Endothelial cell (in vitro differentiated cells): ENCODE measurements at regions not wholly inside any gene's neighbourhood (a gene's known extent, or its start where the extent isn't known, plus 50 kb on each side); places are given as distances from the start of the nearest gene placed in this dataset.

ENCODE experiments used
- DNase-seq: peaks from one replicate; pipeline ENCODE4 v3.0.0; 2021; ENCODE audit warnings: low spot score
- H3K27ac Mint-ChIP-seq: one replicate; pipeline ENCODE4 v1.8.0; 2021; ENCODE audit warnings: mixed read lengths, inconsistent platforms; ENCODE audit not compliant: unreplicated experiment
- H3K27me3 Mint-ChIP-seq: one replicate; pipeline ENCODE4 v1.8.0; 2021; ENCODE audit warnings: mild to moderate bottlenecking, moderate library complexity, mixed read lengths, inconsistent platforms; ENCODE audit not compliant: unreplicated experiment
- H3K36me3 Mint-ChIP-seq: one replicate; pipeline ENCODE4 v1.8.0; 2021; ENCODE audit warnings: mild to moderate bottlenecking, low read depth, mixed read lengths, inconsistent platforms; ENCODE audit not compliant: unreplicated experiment
- H3K4me1 Mint-ChIP-seq: one replicate; pipeline ENCODE4 v1.8.0; 2021; ENCODE audit warnings: mild to moderate bottlenecking, mixed read lengths, inconsistent platforms; ENCODE audit not compliant: unreplicated experiment
- H3K4me3 Mint-ChIP-seq: one replicate; pipeline ENCODE4 v1.8.0; 2021; ENCODE audit warnings: mild to moderate bottlenecking, mixed read lengths, inconsistent platforms; ENCODE audit not compliant: unreplicated experiment
- H3K9me3 Mint-ChIP-seq: one replicate; pipeline ENCODE4 v1.8.0; 2021; ENCODE audit warnings: mixed read lengths, inconsistent platforms; ENCODE audit not compliant: unreplicated experiment
- TF ChIP-seq, protein P1 (sequence below): fragments of 200-600 bp; sonication (generic); IDR thresholded peaks from one replicate; pipeline ENCODE4 v1.5.0; 2021; ENCODE audit warnings: antibody characterized with exemption; ENCODE audit not compliant: unreplicated experiment

- H3K4me3 Mint-ChIP-seq, result no peak overlapping the region
- no peaks in the 10 kb centered on the region for H3K9me3 Mint-ChIP-seq
- no peak for DNase-seq
- TF ChIP-seq, protein P1, sequence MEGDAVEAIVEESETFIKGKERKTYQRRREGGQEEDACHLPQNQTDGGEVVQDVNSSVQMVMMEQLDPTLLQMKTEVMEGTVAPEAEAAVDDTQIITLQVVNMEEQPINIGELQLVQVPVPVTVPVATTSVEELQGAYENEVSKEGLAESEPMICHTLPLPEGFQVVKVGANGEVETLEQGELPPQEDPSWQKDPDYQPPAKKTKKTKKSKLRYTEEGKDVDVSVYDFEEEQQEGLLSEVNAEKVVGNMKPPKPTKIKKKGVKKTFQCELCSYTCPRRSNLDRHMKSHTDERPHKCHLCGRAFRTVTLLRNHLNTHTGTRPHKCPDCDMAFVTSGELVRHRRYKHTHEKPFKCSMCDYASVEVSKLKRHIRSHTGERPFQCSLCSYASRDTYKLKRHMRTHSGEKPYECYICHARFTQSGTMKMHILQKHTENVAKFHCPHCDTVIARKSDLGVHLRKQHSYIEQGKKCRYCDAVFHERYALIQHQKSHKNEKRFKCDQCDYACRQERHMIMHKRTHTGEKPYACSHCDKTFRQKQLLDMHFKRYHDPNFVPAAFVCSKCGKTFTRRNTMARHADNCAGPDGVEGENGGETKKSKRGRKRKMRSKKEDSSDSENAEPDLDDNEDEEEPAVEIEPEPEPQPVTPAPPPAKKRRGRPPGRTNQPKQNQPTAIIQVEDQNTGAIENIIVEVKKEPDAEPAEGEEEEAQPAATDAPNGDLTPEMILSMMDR, result no peak
- H3K36me3 Mint-ChIP-seq, result no peaks in the 10 kb centered on the region
- H3K27me3 Mint-ChIP-seq, result no peaks in the 10 kb centered on the region
- peaks cover 16% of the 10 kb centered on the region for H3K4me1 Mint-ChIP-seq
- H3K27ac Mint-ChIP-seq, result no peak overlapping the region
Observed at GRCh38 chr2:21314322-21314835, 190.6 kb downstream of the TDRD15 start.

- Mint-ChIP-seq H3K4me1 (peaks cover 16% of the 10 kb centered on the region), H3K4me3 (no peak overlapping the region), H3K9me3 (no peaks in the 10 kb centered on the region), H3K36me3 (no peaks in the 10 kb centered on the region), H3K27ac (no peak overlapping the region), H3K27me3 (no peaks in the 10 kb centered on the region)
- TF ChIP-seq, protein P1, result peak; percentile 86
- peak; percentile 49 for DNase-seq
Observed at GRCh38 chr2:21317131-21317530, 193.4 kb downstream of the TDRD15 start.

- no peak overlapping the region for H3K4me3 Mint-ChIP-seq
- no peaks in the 10 kb centered on the region for H3K9me3 Mint-ChIP-seq
Observed at GRCh38 chr2:21318263-21318662, 194.5 kb downstream of the TDRD15 start.

GRCh38 chr2:21326152-21326551, 202.4 kb downstream of the TDRD15 start:
- Mint-ChIP-seq H3K9me3 (no peaks in the 10 kb centered on the region), H3K27ac (no peak overlapping the region), H3K36me3 (no peaks in the 10 kb centered on the region), H3K27me3 (no peaks in the 10 kb centered on the region), H3K4me3 (no peak overlapping the region), H3K4me1 (no peaks in the 10 kb centered on the region)
- DNase-seq, result no peak
- TF ChIP-seq, protein P1, result no peak

More at GRCh38 chr2:21318263-21318662, 194.5 kb downstream of the TDRD15 start:
- TF ChIP-seq, protein P1, result no peak
- H3K36me3 Mint-ChIP-seq, result no peaks in the 10 kb centered on the region
- no peaks in the 10 kb centered on the region for H3K27me3 Mint-ChIP-seq
- DNase-seq, result no peak
- peaks cover 16% of the 10 kb centered on the region for H3K4me1 Mint-ChIP-seq
- no peak overlapping the region for H3K27ac Mint-ChIP-seq

- Mint-ChIP-seq H3K36me3 (no peaks in the 10 kb centered on the region), H3K4me1 (no peaks in the 10 kb centered on the region), H3K4me3 (no peak overlapping the region), H3K9me3 (no peaks in the 10 kb centered on the region), H3K27me3 (no peaks in the 10 kb centered on the region), H3K27ac (no peak overlapping the region)
- TF ChIP-seq, protein P1, result no peak
- DNase-seq, result no peak
Observed at GRCh38 chr2:21328177-21328576, 204.4 kb downstream of the TDRD15 start.
